Kidney capillary endothelial cell (primary cell): ENCODE measurements at regions not wholly inside any gene's neighbourhood (a gene's known extent, or its start where the extent isn't known, plus 50 kb on each side); places are given as distances from the start of the nearest gene placed in this dataset.
"Not testable (repeated sequence)": the region's sequence is repeated elsewhere in the genome, so short reads cannot be mapped to it uniquely, and the experiment has no call there.

Experiments used
- DNase-seq: peaks from one replicate; pipeline ENCODE4 v3.0.0-alpha.2; 2018; ENCODE audit warnings: low spot score

DNA sequence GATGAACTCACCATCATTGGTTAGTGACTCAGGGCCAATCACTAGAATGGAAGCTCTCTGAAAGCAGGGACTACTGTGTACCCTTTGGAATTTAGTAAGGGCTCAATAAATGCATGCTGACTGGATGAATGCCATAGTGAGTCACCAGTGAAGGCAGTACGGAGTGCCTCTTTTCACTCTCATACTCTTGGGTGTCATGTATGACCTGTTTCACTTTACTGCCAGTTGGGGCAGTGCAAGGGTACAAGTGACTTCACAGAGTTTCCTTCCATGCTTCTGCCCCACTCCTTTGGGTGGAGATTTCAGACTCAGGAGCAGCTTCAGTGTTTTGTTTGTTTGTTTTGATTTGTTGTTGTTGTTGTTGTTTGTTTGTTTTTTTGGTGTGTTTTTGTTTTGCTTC is 57.7 kb downstream of the SOX3 start:
- DNase-seq: no peak

DNA sequence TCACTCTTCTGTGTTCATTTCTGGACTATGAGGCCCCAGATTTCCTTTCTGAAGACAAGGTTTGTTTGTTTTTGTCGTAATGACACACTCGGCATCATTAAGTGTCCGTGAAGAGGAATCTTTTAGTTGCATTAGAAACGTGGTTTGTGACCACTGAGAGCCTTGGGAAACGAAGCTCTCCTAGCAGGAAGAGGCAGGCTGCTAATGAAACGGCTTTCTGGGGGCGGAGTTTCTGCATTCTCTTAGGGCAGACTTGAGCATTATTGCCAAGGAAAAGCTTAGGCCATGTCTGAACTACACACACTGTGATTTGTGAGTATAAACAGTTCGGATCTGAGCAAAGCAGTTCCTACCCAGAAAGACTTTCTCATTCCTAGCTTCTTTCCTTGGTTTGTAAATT is 64.0 kb downstream of the SOX3 start:
- DNase-seq: no peak

DNA sequence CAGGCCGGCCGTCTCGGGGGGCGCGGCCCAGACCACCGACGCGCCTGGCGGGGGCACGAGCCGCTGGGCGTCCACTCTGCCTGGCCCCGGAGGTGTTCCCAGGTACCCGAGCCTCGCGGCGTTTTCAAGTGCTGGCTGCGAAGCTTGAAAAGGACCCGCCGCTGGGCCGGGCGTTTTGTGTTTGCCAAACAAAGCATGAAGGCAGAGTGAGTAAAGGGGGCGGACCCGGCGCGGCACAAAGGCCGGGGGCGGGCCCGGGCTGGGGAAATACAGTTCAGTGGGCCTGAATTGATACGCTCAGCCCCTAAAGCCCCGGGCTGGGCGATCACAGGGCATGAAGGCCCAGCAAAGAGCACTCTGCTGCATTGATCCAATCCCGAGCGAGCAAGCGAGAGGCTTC is 65.4 kb downstream of the SOX3 start:
- DNase-seq: no peak

DNA sequence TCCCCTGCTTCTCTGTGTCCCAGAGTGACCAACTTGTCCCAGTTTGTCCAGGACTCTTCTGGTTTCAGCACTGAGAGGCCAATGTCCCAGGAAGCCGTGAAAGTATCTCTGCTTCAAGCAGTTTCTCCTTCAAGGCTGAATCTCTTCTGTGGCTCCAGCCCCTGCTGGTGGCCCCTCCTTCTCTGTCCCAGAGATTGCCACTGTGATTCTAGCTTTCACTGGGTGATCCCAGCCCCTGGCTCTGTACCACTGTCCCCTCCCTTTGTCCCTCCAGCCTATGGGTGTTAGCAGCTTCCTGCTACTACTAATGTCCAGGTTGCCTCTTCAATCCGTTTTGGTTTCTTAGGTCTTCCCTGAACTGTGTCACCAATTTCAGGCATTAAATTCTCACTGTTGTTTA is 70.5 kb downstream of the SOX3 start:
- no peak for DNase-seq

DNA sequence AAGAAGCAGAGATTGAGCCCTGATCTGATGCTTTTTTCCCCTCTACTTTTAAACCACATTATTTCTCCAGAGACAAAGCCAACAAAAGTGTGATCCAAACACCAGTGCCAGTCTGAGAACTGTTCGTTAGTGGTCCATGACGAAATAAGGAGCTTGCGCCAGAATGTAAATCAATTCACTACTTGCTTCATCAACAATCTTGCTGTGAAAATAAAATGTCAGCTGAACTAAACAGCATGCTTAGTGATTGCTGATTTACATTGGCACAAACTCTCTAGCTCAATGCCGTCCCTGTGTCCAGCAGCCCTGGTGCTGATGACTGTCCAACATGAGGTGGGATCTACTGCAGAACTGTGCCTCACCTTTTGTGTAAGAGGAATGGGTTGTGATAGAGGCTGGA is 71.3 kb downstream of the SOX3 start:
- DNase-seq: no peak

DNA sequence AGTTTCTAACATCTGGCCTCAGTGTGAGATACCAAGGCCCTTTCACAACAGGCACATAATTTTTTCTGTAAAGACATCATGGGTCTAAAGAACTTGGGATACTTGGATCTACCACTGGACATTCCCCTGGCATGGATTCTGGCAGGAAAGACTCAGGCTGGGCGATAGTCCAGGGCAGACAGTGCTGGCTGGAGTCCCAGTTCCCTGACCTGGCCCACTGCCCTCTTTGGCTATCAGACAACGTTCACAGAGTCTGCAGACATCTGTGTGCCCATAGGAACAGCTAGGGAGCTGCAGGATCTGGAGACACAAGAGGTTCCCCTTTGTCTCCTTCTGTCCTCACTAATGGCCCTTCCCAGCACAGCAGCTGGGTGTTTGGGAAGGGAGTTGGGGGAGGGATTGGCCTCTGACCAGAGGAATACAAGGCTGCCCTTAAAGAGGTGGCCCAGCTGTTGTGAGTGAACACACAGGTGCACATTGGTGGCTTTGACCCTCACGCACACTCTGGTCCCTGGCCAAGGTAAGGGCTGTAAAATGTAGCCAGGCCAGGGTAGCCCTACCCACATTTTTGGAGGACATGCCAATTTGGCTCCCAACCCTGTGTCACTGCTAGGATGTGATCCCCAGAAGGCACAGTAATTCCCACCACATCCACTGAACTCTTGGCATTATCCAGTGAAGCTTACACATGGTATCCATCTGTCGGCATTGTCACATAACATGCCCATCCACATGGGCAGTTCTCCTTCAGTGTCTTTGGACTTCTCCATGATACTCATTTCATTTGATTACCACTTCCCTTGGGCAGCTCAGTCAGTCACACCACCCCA is 72.3 kb downstream of the SOX3 start:
- no peak for DNase-seq

DNA sequence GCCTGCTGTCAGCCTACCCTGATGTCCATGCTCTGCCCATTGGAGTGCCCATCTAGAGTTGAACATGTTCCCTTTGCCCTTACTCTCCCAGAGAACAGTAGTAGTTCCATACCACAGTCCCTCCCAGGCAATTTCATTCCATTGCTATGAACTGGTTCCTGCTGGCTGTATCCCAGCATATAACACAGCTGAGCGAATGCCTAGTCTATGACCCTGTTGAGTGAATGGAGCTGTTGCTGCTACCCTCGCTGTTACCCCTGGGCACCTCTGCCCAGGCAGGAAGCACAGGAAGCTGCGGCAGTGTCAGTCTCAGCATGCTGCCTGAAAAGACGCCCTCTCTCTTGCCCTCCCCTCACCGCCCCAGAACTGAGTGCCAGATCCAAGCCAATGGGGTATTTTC is 73.3 kb downstream of the SOX3 start:
- DNase-seq: no peak

DNA sequence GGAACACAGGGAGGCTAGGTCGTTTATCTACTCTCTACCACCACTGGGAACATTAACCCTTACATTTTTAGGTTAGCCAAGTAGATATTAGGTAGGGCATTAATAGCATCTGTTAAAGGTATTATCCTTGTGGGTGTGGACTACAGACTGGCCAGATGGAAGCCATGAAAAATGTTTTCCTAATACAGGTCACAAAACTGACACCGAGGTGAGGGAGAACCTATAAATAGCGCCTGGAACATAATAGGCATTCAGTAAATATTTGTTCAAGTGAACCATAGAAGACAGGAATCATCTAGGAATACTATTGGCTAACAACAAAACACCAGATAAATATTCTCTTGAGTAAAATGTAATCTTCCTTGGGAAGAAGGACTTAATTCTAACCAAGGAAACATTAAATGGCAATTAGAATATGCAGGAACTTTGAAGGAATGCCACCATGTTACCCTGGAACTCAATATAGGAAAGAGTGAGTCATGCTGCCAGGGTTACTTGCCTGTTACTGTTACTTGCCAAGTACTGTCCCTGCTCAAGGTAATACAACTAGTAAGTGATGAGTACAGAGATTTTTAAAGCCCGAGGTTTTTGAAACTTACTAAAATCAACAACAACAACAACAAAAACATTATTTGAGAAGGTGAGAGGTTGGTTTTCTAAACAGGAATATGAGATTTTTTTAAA is 79.0 kb downstream of the SOX3 start:
- DNase-seq: no peak

DNA sequence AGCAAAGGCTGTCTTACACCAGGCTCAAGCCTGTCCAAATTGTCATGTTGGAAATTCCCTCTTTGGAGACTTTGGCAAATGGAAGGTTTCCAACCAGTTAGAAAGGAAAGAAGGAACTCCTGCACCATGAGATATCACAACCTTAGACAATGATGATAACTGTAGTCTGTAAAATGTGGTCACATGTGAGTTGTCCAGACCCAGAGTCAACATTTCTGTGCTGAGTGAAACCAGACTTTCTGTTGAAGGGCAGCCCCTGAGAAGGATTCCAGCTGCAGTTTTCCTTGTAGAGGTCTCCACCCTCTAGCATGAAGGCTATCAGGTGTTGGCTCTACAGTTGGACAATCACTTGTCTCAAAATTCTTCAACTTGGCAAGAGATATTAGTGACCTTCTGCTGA is 82.4 kb downstream of the SOX3 start:
- no peak for DNase-seq

DNA sequence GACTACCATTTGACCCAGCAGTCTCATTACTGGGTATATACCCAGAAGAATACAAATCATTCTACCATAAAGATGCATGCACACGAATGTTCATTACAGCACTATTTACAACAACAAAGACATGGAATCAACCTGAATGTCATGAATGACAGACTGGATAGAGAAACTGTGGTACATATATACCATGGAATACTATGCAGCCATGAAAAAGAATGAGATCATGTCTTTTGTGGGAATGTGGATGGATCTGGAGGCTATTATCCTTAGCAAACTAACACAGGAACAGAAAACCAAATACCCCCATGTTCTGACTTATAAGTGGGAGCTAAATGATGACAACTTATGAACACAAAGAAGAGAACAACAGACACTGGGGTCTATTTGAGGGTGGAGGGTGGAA is 102.7 kb downstream of the SOX3 start:
- DNase-seq: not testable (repeated sequence)

DNA sequence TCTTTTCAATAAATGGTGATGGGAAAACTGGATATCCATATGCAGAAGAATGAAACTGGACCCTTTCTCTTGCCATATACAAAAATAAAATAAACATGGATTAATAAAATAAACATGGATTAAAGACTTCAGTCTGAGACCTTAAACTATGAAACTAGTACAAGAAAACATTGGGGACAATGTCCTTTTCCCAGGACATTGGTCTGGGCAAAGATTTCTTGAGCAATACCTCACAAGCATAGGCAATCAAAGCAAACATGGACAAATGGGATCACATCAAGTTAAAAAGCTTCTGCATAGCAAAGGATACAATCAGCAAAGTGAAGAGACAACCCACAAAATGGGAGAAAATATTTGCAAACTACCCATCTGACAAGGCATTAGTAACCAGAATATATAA is 108.5 kb downstream of the SOX3 start:
- DNase-seq: not testable (repeated sequence)

DNA sequence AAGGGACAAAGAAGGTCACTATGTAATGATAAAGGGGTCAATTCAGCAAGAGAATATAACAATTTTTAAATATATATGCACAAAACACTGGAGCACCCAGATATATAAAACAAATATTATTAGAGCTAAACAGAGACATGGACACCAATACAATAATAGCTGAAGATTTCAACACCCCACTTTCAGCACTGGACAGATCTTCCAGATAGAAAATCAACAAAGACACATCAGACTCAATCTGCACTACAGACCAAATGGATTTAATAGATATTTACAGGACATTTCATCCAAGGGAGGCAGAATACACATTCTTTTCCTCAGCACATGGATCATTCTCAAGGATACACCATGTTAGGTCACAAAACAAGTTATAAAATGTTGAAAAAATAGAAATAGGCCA is 111.4 kb downstream of the SOX3 start:
- no peak for DNase-seq

DNA sequence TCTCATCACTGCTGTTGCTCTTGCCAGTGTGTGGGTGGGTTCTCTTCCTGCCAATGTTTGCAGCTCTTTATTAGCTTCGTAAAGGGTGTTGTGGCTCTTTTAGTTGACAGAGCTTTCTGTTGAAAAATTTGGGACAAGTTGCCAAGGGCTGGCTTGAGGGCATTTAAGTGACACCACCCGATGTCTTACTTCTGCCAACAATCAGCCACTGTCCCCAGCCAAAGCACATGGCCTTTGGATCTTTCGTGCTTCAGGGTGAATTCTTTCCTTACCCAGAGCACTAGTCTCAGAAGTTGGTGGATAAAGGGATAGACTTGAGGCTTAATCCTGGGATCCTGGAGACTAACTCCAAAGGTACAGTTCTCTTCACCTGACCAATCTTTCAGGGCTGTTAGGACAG is 113.6 kb downstream of the SOX3 start:
- no peak for DNase-seq

DNA sequence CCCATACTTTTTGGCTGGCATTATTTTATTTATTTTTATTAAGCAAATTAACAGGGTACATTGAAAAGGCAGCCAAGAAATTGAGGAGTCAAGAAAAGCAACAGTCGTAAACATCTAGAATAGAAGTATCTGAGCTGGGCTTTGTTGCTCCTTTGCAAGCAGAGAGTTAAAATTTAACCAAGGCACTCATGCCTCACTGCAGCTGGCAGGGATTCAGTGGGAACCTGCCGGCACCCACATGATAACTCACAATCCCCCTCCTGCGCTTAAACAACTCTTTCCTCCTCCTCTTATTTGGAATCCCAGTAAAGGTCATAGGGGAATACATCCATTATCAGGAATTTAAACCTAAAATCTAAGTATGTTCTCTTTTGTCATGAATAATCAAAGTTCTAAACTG is 115.5 kb downstream of the SOX3 start:
- DNase-seq: no peak

DNA sequence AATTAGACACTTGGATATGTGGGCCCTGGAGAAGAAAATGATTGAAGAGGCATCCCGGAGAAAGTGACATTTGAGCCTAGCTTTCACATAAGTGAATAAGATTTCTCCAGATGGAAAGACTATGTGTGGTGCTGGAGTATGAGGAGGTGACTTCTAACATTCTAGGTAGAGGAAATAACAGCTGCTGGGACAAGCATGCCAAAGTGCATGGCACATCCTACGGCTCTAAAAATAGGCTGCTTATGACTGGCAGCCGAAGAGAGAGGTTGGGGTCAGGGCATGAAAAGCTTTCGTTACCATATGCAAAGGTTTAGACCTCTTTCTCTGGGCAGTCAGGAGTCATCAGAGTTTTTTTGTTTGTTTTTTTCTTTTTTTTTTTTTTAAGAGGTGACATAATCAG is 142.0 kb downstream of the SOX3 start:
- DNase-seq: no peak

DNA sequence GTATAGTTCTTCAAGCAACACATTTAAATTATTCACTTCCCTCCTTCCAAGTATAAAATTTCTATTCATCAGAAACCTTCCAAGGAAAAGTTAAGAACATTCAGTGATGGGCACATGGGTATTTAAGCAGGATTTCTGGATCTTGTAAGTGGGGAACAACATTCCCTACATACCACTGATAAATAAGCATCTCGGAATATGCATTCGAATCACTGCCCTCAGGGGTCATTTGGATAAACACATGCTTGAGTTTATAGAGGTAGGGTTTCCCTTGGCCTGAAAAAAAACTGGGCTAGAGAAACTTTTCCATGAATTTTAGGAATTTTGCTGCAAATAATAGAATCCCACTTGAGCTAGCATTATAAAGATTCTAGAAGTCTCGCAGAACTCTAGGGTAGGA is 143.9 kb downstream of the SOX3 start:
- no peak for DNase-seq

DNA sequence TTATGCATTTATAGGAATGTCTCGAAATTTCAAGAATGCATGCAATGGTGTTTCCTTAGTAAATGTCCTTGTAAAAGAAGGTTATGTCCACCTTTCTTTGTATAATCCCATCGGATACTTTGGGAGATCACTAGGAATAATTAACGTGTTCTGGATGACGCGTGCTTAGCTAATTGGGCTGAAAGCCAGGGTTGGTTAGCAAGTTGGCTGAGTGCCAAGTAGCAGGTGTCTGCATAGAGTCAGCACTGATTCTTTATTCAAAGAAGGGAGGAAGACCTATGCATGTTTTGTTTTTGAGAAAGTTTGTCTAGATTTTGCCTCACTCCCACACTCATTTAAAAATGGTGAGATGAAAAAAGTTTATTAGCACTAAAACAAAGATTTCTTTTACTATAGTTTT is 144.6 kb downstream of the SOX3 start:
- DNase-seq: no peak

DNA sequence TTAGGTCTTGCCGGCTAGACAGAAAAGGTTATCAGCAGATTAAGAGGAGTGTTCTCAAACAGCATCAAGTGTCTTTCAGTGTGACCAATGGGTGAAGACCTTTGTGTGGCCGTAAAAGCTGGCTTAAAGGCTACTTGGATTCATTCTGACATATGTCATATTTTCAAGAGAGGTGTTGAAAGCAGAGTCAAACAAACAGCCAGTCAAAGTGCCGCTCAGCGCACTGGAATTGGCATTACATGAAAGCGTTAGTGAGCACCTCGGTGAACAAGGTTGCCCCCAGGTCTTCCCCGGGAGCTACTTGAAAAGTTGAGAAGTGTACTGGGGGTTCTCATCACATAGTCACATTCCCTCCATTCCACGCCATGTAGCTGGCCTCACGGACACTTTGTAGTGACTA is 148.9 kb downstream of the SOX3 start:
- no peak for DNase-seq

DNA sequence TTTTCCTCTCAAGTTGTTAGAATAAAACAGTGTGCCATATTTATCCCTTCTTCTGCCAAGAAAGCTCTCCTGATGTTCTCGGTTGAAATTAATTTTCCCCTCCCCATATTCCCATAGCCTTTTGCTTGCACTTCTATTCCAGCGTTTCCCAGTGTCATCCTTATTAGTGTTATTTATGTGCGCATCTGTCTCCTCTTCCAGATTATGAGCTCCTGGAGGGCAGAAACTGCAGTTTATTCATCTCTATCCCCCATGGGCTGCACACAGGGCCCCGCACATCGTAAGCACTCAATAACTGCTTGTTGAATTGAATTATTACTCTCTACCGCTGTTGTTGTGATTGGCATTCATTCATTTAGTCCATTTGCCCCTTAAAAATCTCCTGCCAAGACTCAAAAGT is 149.4 kb downstream of the SOX3 start:
- no peak for DNase-seq

DNA sequence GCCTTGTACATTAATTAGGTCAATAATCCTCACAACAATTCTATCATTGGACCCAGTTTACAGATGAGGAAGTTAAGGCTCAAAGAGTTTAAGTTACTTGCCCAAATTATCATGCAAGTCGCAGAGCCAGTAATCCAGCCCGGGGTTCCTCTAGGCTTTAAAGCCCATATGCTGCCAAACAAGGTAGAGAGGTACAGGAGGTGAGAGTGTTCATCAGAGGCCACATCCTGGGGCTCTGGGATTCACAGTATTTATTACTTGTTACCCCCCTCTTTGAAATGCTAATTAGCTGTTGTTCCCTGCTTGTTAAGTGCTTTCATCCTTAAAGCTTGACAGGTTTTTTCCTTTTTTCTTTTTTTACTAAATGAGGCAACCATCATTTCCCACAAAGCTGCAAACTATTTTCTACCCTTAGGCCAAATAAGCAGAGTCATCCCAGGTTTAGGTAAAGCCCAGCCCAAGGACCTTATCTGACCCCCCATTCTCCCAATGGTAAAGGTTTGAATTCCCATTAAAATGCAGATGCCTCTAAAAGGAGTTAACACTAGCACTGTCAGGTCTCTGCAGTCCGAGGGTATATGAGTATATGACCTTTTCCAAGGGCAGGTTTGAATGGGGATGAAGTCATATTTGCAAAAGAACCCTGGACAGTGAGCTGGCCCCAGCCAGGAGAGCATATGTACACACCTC is 150.3 kb downstream of the SOX3 start:
- no peak for DNase-seq

DNA sequence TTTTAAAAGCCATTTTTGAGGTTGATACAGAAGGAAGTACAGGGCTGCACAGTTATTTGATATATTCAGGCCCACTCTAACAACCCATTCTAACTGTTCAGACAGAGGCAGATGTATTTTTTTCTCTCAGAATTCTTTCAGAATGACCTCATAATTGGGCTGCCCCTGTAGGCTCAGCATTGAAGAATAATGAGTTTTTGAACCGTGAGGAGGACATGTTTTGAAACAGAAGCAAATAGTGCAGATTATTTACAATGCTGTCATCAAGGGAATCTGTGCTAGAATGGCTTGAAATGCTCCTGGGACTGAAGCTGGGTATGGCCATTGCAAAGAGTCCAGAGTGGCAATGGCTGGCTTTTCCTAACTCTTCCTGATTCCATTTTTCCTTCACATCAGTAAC is 158.1 kb downstream of the SOX3 start:
- DNase-seq: no peak

DNA sequence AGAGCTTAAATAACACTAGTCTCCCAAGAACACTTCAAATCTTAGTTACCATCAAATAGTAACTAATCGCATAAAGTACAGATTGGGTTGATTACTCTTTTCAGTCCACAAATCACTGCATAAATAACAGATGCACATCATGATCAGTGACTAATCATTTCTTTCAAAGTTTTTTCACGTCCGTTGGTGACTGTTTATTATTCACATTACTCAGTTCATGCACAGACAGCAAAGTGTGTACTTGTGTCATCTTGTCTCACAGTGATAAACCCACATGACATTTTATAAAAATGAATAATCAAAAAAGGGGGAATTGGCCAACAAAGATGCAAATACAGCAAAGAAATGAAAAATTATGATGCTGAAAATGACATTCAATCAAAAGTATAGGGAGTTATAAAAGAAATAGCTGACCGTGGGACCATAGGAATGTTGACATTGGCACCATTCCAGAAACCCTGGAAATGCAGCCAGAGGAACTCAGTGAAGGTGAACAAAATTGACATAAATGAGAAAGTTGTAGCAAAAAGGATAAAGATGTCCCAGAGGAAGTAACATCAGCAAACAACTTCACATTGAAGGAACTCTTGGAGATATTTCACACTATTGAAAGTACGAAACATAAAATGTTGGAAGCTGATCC is 161.5 kb downstream of the SOX3 start:
- no peak for DNase-seq

DNA sequence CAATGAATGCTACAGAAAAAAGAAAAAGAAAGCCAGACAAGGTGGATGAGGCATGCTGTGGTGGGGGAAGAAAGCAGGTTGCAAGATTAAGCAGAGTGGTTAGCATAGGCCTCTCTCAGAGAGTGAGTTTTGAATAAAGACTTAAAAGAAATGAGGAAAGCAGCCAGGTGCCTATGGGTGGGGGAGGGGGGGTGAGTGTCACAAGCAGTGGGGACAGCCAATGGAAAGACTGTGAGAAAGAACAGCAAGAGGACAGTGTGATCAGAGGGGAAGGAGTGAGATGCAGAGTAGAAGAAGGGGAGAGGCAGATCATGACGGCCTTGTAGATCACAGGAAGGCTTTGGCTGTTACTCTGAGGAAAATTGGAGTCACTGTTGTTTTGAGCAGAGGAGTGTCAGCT is 162.5 kb downstream of the SOX3 start:
- DNase-seq: no peak
